OCI-LY1 (cell line): ENCODE measurements at regions not wholly inside any gene's neighbourhood (a gene's known extent, or its start where the extent isn't known, plus 50 kb on each side); places are given as distances from the start of the nearest gene placed in this dataset.

Experiments used
- CTCF ChIP-seq: fragments of 200-600 bp; sonication (generic), shearing (Covaris generic); IDR thresholded peaks from 2 replicates; pipeline ENCODE4 v1.5.1; 2017; ENCODE audit warnings: mild to moderate bottlenecking, antibody characterized with exemption, low read length, moderate library complexity, mixed read lengths
- EZH2 ChIP-seq: fragments of 200-600 bp; sonication (generic), shearing (Covaris generic); IDR thresholded peaks from 2 replicates; pipeline ENCODE4 v1.8.0; 2017; ENCODE audit warnings: borderline replicate concordance, mixed run types, mild to moderate bottlenecking, antibody characterized with exemption, low read length, moderate library complexity, mixed read lengths

- no peak for TF ChIP-seq CTCF
- TF ChIP-seq EZH2: no peak
Measured at GRCh38 chr5:57416278-57416994, 66.2 kb downstream of the ACTBL2 start.
